ENCODE measurements at regions not wholly inside any gene's neighbourhood (a gene's known extent, or its start where the extent isn't known, plus 50 kb on each side); places are given as distances from the start of the nearest gene placed in this dataset.

DNA sequence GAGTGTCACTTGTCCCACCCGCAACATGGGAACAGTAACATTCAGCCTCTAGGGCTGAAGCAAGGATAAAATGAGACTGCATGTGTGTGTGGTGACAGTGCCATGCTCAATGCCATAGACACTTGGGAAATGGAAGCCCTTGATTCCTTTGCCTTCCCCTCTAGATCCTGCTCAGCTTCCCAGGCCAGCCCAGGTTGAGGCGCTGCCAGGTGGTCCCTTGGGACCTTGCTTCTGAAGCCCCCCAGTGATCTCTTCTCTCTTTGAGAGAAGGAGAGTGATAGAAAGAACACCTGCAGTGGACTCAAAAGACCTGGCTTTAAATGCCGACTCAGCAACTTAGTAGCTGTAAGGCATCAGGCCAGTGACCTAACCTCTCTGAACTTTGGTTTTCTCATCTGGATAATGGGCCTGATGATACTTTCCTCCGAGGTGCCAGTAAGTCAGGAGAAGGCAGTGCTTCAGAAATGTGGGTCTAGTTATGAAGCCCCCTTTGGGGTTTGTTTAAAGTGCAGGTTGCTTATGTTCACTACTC, 144.5 kb downstream of the RPLP1 start:
- TF ChIP-seq POLR2A (IDR thresholded peaks at IDR 0.05; ENCODE audit: low read length): no peak
- no peak for TF ChIP-seq CHD2 (IDR thresholded peaks at IDR 0.05; ENCODE audit: low read length, partially characterized antibody)
- TF ChIP-seq, protein P1, sequence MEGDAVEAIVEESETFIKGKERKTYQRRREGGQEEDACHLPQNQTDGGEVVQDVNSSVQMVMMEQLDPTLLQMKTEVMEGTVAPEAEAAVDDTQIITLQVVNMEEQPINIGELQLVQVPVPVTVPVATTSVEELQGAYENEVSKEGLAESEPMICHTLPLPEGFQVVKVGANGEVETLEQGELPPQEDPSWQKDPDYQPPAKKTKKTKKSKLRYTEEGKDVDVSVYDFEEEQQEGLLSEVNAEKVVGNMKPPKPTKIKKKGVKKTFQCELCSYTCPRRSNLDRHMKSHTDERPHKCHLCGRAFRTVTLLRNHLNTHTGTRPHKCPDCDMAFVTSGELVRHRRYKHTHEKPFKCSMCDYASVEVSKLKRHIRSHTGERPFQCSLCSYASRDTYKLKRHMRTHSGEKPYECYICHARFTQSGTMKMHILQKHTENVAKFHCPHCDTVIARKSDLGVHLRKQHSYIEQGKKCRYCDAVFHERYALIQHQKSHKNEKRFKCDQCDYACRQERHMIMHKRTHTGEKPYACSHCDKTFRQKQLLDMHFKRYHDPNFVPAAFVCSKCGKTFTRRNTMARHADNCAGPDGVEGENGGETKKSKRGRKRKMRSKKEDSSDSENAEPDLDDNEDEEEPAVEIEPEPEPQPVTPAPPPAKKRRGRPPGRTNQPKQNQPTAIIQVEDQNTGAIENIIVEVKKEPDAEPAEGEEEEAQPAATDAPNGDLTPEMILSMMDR (IDR thresholded peaks at IDR 0.05): no peak
- no peak for TF ChIP-seq MYC (IDR thresholded peaks at IDR 0.05; ENCODE audit: borderline replicate concordance, low read length)
- TF ChIP-seq ESRRA (IDR thresholded peaks at IDR 0.05; ENCODE audit: borderline replicate concordance, low read length): no peak
- TF ChIP-seq BHLHE40 (IDR thresholded peaks at IDR 0.05; ENCODE audit: low read depth, low read length): no peak
- TF ChIP-seq, protein P2, sequence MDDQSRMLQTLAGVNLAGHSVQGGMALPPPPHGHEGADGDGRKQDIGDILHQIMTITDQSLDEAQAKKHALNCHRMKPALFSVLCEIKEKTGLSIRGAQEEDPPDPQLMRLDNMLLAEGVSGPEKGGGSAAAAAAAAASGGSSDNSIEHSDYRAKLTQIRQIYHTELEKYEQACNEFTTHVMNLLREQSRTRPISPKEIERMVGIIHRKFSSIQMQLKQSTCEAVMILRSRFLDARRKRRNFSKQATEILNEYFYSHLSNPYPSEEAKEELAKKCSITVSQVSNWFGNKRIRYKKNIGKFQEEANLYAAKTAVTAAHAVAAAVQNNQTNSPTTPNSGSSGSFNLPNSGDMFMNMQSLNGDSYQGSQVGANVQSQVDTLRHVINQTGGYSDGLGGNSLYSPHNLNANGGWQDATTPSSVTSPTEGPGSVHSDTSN (IDR thresholded peaks at IDR 0.05): no peak
- TF ChIP-seq EP300 (IDR thresholded peaks at IDR 0.05): no peak
- no peak for TF ChIP-seq HDAC2 (IDR thresholded peaks at IDR 0.05)
- TF ChIP-seq, protein P3, sequence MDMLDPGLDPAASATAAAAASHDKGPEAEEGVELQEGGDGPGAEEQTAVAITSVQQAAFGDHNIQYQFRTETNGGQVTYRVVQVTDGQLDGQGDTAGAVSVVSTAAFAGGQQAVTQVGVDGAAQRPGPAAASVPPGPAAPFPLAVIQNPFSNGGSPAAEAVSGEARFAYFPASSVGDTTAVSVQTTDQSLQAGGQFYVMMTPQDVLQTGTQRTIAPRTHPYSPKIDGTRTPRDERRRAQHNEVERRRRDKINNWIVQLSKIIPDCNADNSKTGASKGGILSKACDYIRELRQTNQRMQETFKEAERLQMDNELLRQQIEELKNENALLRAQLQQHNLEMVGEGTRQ (IDR thresholded peaks at IDR 0.05): no peak
- TF ChIP-seq RFX5 (IDR thresholded peaks at IDR 0.05): no peak
- TF ChIP-seq CHD4 (IDR thresholded peaks at IDR 0.05; ENCODE audit: borderline replicate concordance): no peak
- TF ChIP-seq SMC3 (IDR thresholded peaks at IDR 0.05): no peak
- no peak for TF ChIP-seq MAZ (IDR thresholded peaks at IDR 0.05; ENCODE audit: borderline replicate concordance, low read depth, low read length)
